ENCODE measurements at regions not wholly inside any gene's neighbourhood (a gene's known extent, or its start where the extent isn't known, plus 50 kb on each side); places are given as distances from the start of the nearest gene placed in this dataset.

- in situ Hi-C loops (cut with HindIII; ENCODE audit: low sequenced_read_pairs) = loop anchor here (5.0 kb wide), 1 partner anchor 33 kb away; no protein-coding TSS in a partner anchor
Observed at GRCh38 chr13:80040196-80040980, 300.5 kb downstream of the SPRY2 start.

GRCh38 chr13:80039000-80039399 is 301.9 kb downstream of the SPRY2 start:
- in situ Hi-C loops (cut with HindIII; ENCODE audit: low sequenced_read_pairs) = no loop called here

GRCh38 chr13:80038371-80038770 is 302.6 kb downstream of the SPRY2 start:
- in situ Hi-C loops (cut with HindIII; ENCODE audit: low sequenced_read_pairs) = no loop called here

GRCh38 chr13:80037505-80037888 is 303.4 kb downstream of the SPRY2 start:
- in situ Hi-C loops (cut with HindIII; ENCODE audit: low sequenced_read_pairs) = no loop called here

- in situ Hi-C loops (cut with HindIII; ENCODE audit: low sequenced_read_pairs) = no loop called here
Observed at GRCh38 chr13:80036845-80037504, 304.0 kb downstream of the SPRY2 start.

GRCh38 chr13:80035096-80035495 is 305.8 kb downstream of the SPRY2 start:
- in situ Hi-C loops (cut with HindIII; ENCODE audit: low sequenced_read_pairs) = no loop called here

GRCh38 chr13:80033951-80034350 is 307.0 kb downstream of the SPRY2 start:
- in situ Hi-C loops (cut with HindIII; ENCODE audit: low sequenced_read_pairs) = no loop called here

GRCh38 chr13:80033286-80033685 is 307.6 kb downstream of the SPRY2 start:
- in situ Hi-C loops (cut with HindIII; ENCODE audit: low sequenced_read_pairs) = no loop called here

- in situ Hi-C loops (cut with HindIII; ENCODE audit: low sequenced_read_pairs) = no loop called here
Observed at GRCh38 chr13:80030491-80030890, 310.4 kb downstream of the SPRY2 start.

- in situ Hi-C loops (cut with HindIII; ENCODE audit: low sequenced_read_pairs) = no loop called here
Observed at GRCh38 chr13:80029170-80029569, 311.8 kb downstream of the SPRY2 start.

GRCh38 chr13:80022146-80022545 is 318.8 kb downstream of the SPRY2 start:
- in situ Hi-C loops (cut with HindIII; ENCODE audit: low sequenced_read_pairs) = no loop called here

GRCh38 chr13:80012251-80012650 is 328.7 kb downstream of the SPRY2 start:
- in situ Hi-C loops (cut with HindIII; ENCODE audit: low sequenced_read_pairs) = no loop called here

- in situ Hi-C loops (cut with HindIII; ENCODE audit: low sequenced_read_pairs) = no loop called here
Observed at GRCh38 chr13:80011448-80012212, 329.3 kb downstream of the SPRY2 start.

- in situ Hi-C loops (cut with HindIII; ENCODE audit: low sequenced_read_pairs) = no loop called here
Observed at GRCh38 chr13:80010846-80011245, 330.1 kb downstream of the SPRY2 start.

- in situ Hi-C loops (cut with HindIII; ENCODE audit: low sequenced_read_pairs) = no loop called here
Observed at GRCh38 chr13:80010286-80010831, 330.6 kb downstream of the SPRY2 start.

- in situ Hi-C loops (cut with HindIII; ENCODE audit: low sequenced_read_pairs) = loop anchor here (5.0 kb wide), 1 partner anchor 33 kb away; no protein-coding TSS in a partner anchor
Observed at GRCh38 chr13:80009760-80010159, 331.2 kb downstream of the SPRY2 start.

GRCh38 chr13:80006940-80007339 is 334.0 kb downstream of the SPRY2 start:
- in situ Hi-C loops (cut with HindIII; ENCODE audit: low sequenced_read_pairs) = loop anchor here (5.0 kb wide), 1 partner anchor 35 kb away; no protein-coding TSS in a partner anchor

- in situ Hi-C loops (cut with HindIII; ENCODE audit: low sequenced_read_pairs) = no loop called here
Observed at GRCh38 chr13:80001510-80001842, 339.4 kb downstream of the SPRY2 start.

GRCh38 chr13:80000684-80001509 is 340.0 kb downstream of the SPRY2 start:
- in situ Hi-C loops (cut with HindIII; ENCODE audit: low sequenced_read_pairs) = no loop called here

GRCh38 chr13:79999601-80000000 is 341.3 kb downstream of the SPRY2 start:
- in situ Hi-C loops (cut with HindIII; ENCODE audit: low sequenced_read_pairs) = no loop called here
